Loucy (cell line): ENCODE measurements at regions not wholly inside any gene's neighbourhood (a gene's known extent, or its start where the extent isn't known, plus 50 kb on each side); places are given as distances from the start of the nearest gene placed in this dataset.

Experiments
- CTCF ChIP-seq: fragments of 200-600 bp; sonication (generic); conservative IDR thresholded peaks from 2 replicates; pipeline ENCODE4 v1.5.1; 2014; ENCODE audit warnings: mild to moderate bottlenecking, antibody characterized with exemption, low read length
- EZH2phosphoT487 ChIP-seq: fragments of 200-600 bp; IDR thresholded peaks from 2 replicates; pipeline ENCODE4 v1.6.1; 2018; ENCODE audit warnings: antibody characterized with exemption, mild to moderate bottlenecking, moderate library complexity, borderline replicate concordance

GRCh38 chr22:22185844-22186499 lies 58.6 kb upstream of the VPREB1 start:
- TF ChIP-seq CTCF (no peak), EZH2phosphoT487 (no peak)
